CD4-positive, alpha-beta T cell (primary cell): ENCODE measurements at regions not wholly inside any gene's neighbourhood (a gene's known extent, or its start where the extent isn't known, plus 50 kb on each side); places are given as distances from the start of the nearest gene placed in this dataset.

Experiments
- ATAC-seq: fragments of 200-7000 bp; cut with Tn5 transposase; one replicate; pipeline ENCODE4 v1.10.0; 2022; ENCODE audit warnings: mild to moderate bottlenecking; ENCODE audit not compliant: poor library complexity
- CTCF ChIA-PET: fragments of 350-600 bp; sonication (Branson Sonifier 250); formaldehyde crosslinking; loops from one replicate; lab custom pipeline; 2021; ENCODE audit warnings: antibody characterized with exemption, inconsistent platforms; lab: Charles Lee
- POLR2A ChIA-PET: fragments of 350-600 bp; sonication (Branson Sonifier 250); formaldehyde crosslinking; loops from one replicate; lab custom pipeline; 2021; ENCODE audit warnings: antibody characterized with exemption, inconsistent platforms; lab: Charles Lee
- DNase-seq, 14 experiments: peaks; one replicate each; pipeline ENCODE4 v3.0.0-alpha.2; 2013 to 2020; ENCODE audit warnings: mixed read lengths in 2 of 14
- H3K27ac ChIP-seq, 2 donors: one replicate each; pipeline versions ENCODE4 v1.5.1 to v1.7.0; 2013; ENCODE audit warnings: low read length in 2 of 2, low read depth in 1 of 2, mild to moderate bottlenecking in 1 of 2
- H3K27me3 ChIP-seq, 2 experiments: 1 replicate in 1 of 2; 2 replicates in 1 of 2; pipeline versions ENCODE4 v1.6.1 to v1.7.0; 2013; ENCODE audit warnings: low read length in 2 of 2, control low read depth in 1 of 2, mild to moderate bottlenecking in 1 of 2, moderate library complexity in 1 of 2; ENCODE audit not compliant: insufficient read depth in 2 of 2, control insufficient read depth in 1 of 2
- H3K36me3 ChIP-seq: one replicate; pipeline ENCODE4 v1.6.1; 2013; ENCODE audit warnings: low read length, control low read depth; ENCODE audit not compliant: insufficient read depth
- H3K4me1 ChIP-seq: one replicate; pipeline ENCODE4 v1.6.1; 2013; ENCODE audit warnings: low read length, control low read depth; ENCODE audit not compliant: insufficient read depth
- H3K4me3 ChIP-seq: one replicate; pipeline ENCODE4 v1.5.1; 2013; ENCODE audit warnings: mild to moderate bottlenecking, low read length, moderate library complexity
- H3K9me3 ChIP-seq, 2 experiments: 1 replicate in 1 of 2; 2 replicates in 1 of 2; pipeline versions ENCODE4 v1.6.1 to v1.7.0; 2013; ENCODE audit warnings: low read length in 2 of 2, mild to moderate bottlenecking in 2 of 2, control low read depth in 1 of 2, moderate library complexity in 1 of 2; ENCODE audit not compliant: control insufficient read depth in 1 of 2, insufficient read depth in 1 of 2
- H3K27ac Mint-ChIP-seq: one replicate; pipeline ENCODE4 v1.8.0; 2020; ENCODE audit warnings: mixed read lengths
- H3K27me3 Mint-ChIP-seq: one replicate; pipeline ENCODE4 v1.8.0; 2021; ENCODE audit warnings: mixed read lengths
- H3K36me3 Mint-ChIP-seq: one replicate; pipeline ENCODE4 v1.8.0; 2021; ENCODE audit warnings: low read depth, mixed read lengths
- H3K4me1 Mint-ChIP-seq: one replicate; pipeline ENCODE4 v1.8.0; 2021; ENCODE audit warnings: low read depth, mixed read lengths
- H3K4me3 Mint-ChIP-seq: one replicate; pipeline ENCODE4 v1.8.0; 2020; ENCODE audit warnings: mild to moderate bottlenecking, mixed read lengths
- H3K9me3 Mint-ChIP-seq: one replicate; pipeline ENCODE4 v1.8.0; 2020; ENCODE audit warnings: mixed read lengths
- intact Hi-C, 2 experiments: fragments of 100-400 bp; cut with DNase I in 1 of 2; cut with micrococcal nuclease in 1 of 2; formaldehyde crosslinking; loops; one replicate each; pipeline versions ENCODE4 v1.15.1 to v1.9.0; 2023 to 2025; cut with DNase I, micrococcal nuclease
- TF ChIP-seq, protein P1 (sequence below): fragments of 200-600 bp; IDR thresholded peaks from one replicate; pipeline ENCODE4 v1.8.0; 2022; ENCODE audit warnings: antibody characterized with exemption, mild to moderate bottlenecking

GRCh38 chr4:111494971-111495370 is 650.3 kb upstream of the FAM241A start:
- no peaks in the 10 kb centered on the region for H3K4me1 ChIP-seq
- no peaks in the 10 kb centered on the region for H3K27me3 Mint-ChIP-seq
- ATAC-seq = no peak
- POLR2A ChIA-PET = no interaction called here
- intact Hi-C loops = no loop called here
- H3K4me1 Mint-ChIP-seq = no peaks in the 10 kb centered on the region
- no peak for DNase-seq
- no peak overlapping the region for H3K4me3 ChIP-seq
- no peaks in the 10 kb centered on the region for H3K27me3 ChIP-seq
- TF ChIP-seq, protein P1, sequence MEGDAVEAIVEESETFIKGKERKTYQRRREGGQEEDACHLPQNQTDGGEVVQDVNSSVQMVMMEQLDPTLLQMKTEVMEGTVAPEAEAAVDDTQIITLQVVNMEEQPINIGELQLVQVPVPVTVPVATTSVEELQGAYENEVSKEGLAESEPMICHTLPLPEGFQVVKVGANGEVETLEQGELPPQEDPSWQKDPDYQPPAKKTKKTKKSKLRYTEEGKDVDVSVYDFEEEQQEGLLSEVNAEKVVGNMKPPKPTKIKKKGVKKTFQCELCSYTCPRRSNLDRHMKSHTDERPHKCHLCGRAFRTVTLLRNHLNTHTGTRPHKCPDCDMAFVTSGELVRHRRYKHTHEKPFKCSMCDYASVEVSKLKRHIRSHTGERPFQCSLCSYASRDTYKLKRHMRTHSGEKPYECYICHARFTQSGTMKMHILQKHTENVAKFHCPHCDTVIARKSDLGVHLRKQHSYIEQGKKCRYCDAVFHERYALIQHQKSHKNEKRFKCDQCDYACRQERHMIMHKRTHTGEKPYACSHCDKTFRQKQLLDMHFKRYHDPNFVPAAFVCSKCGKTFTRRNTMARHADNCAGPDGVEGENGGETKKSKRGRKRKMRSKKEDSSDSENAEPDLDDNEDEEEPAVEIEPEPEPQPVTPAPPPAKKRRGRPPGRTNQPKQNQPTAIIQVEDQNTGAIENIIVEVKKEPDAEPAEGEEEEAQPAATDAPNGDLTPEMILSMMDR = no peak
- no peaks in the 10 kb centered on the region for H3K9me3 Mint-ChIP-seq
- no peak overlapping the region for H3K27ac ChIP-seq
- CTCF ChIA-PET = no interaction called here
- no peaks in the 10 kb centered on the region for H3K9me3 ChIP-seq
- H3K4me3 Mint-ChIP-seq = no peak overlapping the region
- no peaks in the 10 kb centered on the region for H3K36me3 ChIP-seq
- H3K36me3 Mint-ChIP-seq = no peaks in the 10 kb centered on the region
- H3K27ac Mint-ChIP-seq = no peak overlapping the region

- CTCF ChIA-PET = no interaction called here
- ATAC-seq (no peak), DNase-seq (no peak)
- Histone ChIP-seq H3K4me3 (no peak overlapping the region), H3K36me3 (no peaks in the 10 kb centered on the region), H3K27me3 (no peaks in the 10 kb centered on the region), H3K9me3 (no peaks in the 10 kb centered on the region), H3K27ac (no peak overlapping the region), H3K4me1 (no peaks in the 10 kb centered on the region)
- intact Hi-C loops = no loop called here
- TF ChIP-seq, protein P1 = no peak
- Mint-ChIP-seq H3K9me3 (no peaks in the 10 kb centered on the region), H3K4me3 (no peak overlapping the region), H3K27ac (no peak overlapping the region), H3K36me3 (no peaks in the 10 kb centered on the region), H3K27me3 (no peaks in the 10 kb centered on the region), H3K4me1 (no peaks in the 10 kb centered on the region)
- POLR2A ChIA-PET = no interaction called here
Measured at GRCh38 chr4:111499291-111499690, 646.0 kb upstream of the FAM241A start.

GRCh38 chr4:111499706-111500105 is 645.5 kb upstream of the FAM241A start:
- no peak overlapping the region for H3K27ac ChIP-seq
- no peaks in the 10 kb centered on the region for H3K9me3 ChIP-seq
- no peak for ATAC-seq
- TF ChIP-seq, protein P1 = no peak
- H3K36me3 Mint-ChIP-seq = no peaks in the 10 kb centered on the region
- no peaks in the 10 kb centered on the region for H3K4me1 Mint-ChIP-seq
- H3K27me3 ChIP-seq = no peaks in the 10 kb centered on the region
- no peak overlapping the region for H3K4me3 Mint-ChIP-seq
- H3K4me3 ChIP-seq = no peak overlapping the region
- no peaks in the 10 kb centered on the region for H3K36me3 ChIP-seq
- CTCF ChIA-PET = no interaction called here
- DNase-seq = no peak
- no peak overlapping the region for H3K27ac Mint-ChIP-seq
- H3K27me3 Mint-ChIP-seq = no peaks in the 10 kb centered on the region
- POLR2A ChIA-PET = no interaction called here
- H3K9me3 Mint-ChIP-seq = no peaks in the 10 kb centered on the region
- intact Hi-C loops = no loop called here
- H3K4me1 ChIP-seq = no peaks in the 10 kb centered on the region
